HEK293T (cell line): ENCODE measurements at regions not wholly inside any gene's neighbourhood (a gene's known extent, or its start where the extent isn't known, plus 50 kb on each side); places are given as distances from the start of the nearest gene placed in this dataset.

Experiments used
- CTCF ChIA-PET: fragments of 350-600 bp; formaldehyde crosslinking; extraction: SDS; loops from one replicate; lab custom pipeline; 2021; ENCODE audit warnings: antibody characterized with exemption, inconsistent platforms; lab: Yijun Ruan, JAX
- POLR2A ChIA-PET: fragments of 350-600 bp; formaldehyde crosslinking; extraction: SDS; loops from one replicate; lab custom pipeline; 2020; ENCODE audit warnings: antibody characterized with exemption, inconsistent platforms; lab: Yijun Ruan, JAX
- DNase-seq: peaks from one replicate; pipeline ENCODE4 v3.0.0; 2012; ENCODE audit warnings: mixed read lengths; ENCODE audit errors: extremely low spot score
- ARNT ChIP-seq: fragments of 450-650 bp; IDR thresholded peaks from 2 replicates; pipeline ENCODE4 v1.6.1; 2017; ENCODE audit warnings: mild to moderate bottlenecking
- BHLHE40 ChIP-seq: fragments of 450-650 bp; IDR thresholded peaks from 2 replicates; pipeline ENCODE4 v1.6.1; 2016; ENCODE audit warnings: mild to moderate bottlenecking, moderate library complexity, borderline replicate concordance
- CTBP1 ChIP-seq: fragments of 450-650 bp; IDR thresholded peaks from 2 replicates; pipeline ENCODE4 v1.6.1; 2016; ENCODE audit warnings: borderline replicate concordance
- ELF4 ChIP-seq: fragments of 450-650 bp; IDR thresholded peaks from 2 replicates; pipeline ENCODE4 v1.6.1; 2017; ENCODE audit warnings: antibody characterized with exemption
- FOXA1 ChIP-seq: fragments of 450-650 bp; IDR thresholded peaks from 2 replicates; pipeline ENCODE4 v1.6.1; 2016; ENCODE audit warnings: mild to moderate bottlenecking
- FOXK2 ChIP-seq: fragments of 450-650 bp; IDR thresholded peaks from 2 replicates; pipeline ENCODE4 v1.6.1; 2016; ENCODE audit warnings: mild to moderate bottlenecking
- FOXM1 ChIP-seq: fragments of 450-650 bp; IDR thresholded peaks from 2 replicates; pipeline ENCODE4 v1.6.1; 2017; ENCODE audit warnings: mild to moderate bottlenecking, borderline replicate concordance
- HDGF ChIP-seq: fragments of 450-650 bp; IDR thresholded peaks from 2 replicates; pipeline ENCODE4 v1.6.1; 2017; ENCODE audit warnings: antibody characterized with exemption, borderline replicate concordance
- L3MBTL2 ChIP-seq: fragments of 450-650 bp; conservative IDR thresholded peaks from 2 replicates; pipeline ENCODE4 v1.6.1; 2016; ENCODE audit warnings: mild to moderate bottlenecking
- LEF1 ChIP-seq: fragments of 450-650 bp; IDR thresholded peaks from 2 replicates; pipeline ENCODE4 v1.6.1; 2017; ENCODE audit warnings: mild to moderate bottlenecking, borderline replicate concordance
- NFRKB ChIP-seq: fragments of 450-650 bp; IDR thresholded peaks from 2 replicates; pipeline ENCODE4 v1.6.1; 2016; ENCODE audit warnings: mild to moderate bottlenecking, moderate library complexity
- PKNOX1 ChIP-seq: fragments of 450-650 bp; IDR thresholded peaks from 2 replicates; pipeline ENCODE4 v1.6.1; 2016
- SP1 ChIP-seq: fragments of 450-650 bp; IDR thresholded peaks from 2 replicates; pipeline ENCODE4 v1.6.1; 2017
- SUZ12 ChIP-seq: fragments of 450-650 bp; IDR thresholded peaks from 2 replicates; pipeline ENCODE4 v1.6.1; 2016; ENCODE audit warnings: mild to moderate bottlenecking
- TARDBP ChIP-seq: fragments of 450-650 bp; IDR thresholded peaks from 2 replicates; pipeline ENCODE4 v1.6.1; 2016
- ZNF384 ChIP-seq: fragments of 450-650 bp; IDR thresholded peaks from 2 replicates; pipeline ENCODE4 v1.6.1; 2016

GRCh38 chr5:1975898-1976765 is 93.4 kb upstream of the IRX4 start:
- DNase-seq: no peak
- POLR2A ChIA-PET: no interaction called here
- no peak for TF ChIP-seq TARDBP
- no peak for TF ChIP-seq L3MBTL2
- no peak for TF ChIP-seq LEF1
- TF ChIP-seq NFRKB: no peak
- no peak for TF ChIP-seq FOXK2
- no peak for TF ChIP-seq CTBP1
- no peak for TF ChIP-seq ARNT
- no peak for TF ChIP-seq ELF4
- no peak for TF ChIP-seq SP1
- TF ChIP-seq PKNOX1: no peak
- no peak for TF ChIP-seq FOXA1
- no peak for TF ChIP-seq BHLHE40
- TF ChIP-seq HDGF: no peak
- no peak for TF ChIP-seq FOXM1
- no peak for TF ChIP-seq SUZ12
- no peak for TF ChIP-seq ZNF384

DNA sequence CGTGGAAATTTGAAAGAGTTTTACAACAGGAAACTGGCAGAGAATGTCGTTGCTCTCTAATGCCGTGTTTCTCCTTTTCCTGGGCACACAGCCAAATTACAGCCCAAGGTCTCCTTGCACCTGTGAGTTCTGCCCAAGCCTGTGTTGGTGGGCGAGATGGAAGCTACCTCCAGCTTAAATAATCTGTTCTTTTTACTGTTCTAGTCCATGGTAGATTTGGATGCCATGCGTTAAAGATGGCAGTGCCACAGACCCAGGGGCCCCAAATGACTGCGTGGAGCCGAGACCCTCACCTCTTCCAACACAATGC is 92.6 kb upstream of the IRX4 start:
- POLR2A ChIA-PET: no interaction called here
- CTCF ChIA-PET: no interaction called here
- DNase-seq: no peak
- TF ChIP-seq CTBP1: no peak
- TF ChIP-seq SP1: no peak
- TF ChIP-seq HDGF: no peak
- TF ChIP-seq ELF4: no peak
- no peak for TF ChIP-seq LEF1
- no peak for TF ChIP-seq BHLHE40
- TF ChIP-seq PKNOX1: no peak
- TF ChIP-seq FOXA1: no peak
- no peak for TF ChIP-seq FOXK2

More at GRCh38 chr5:1975898-1976765, 93.4 kb upstream of the IRX4 start:
- CTCF ChIA-PET: no interaction called here

DNA sequence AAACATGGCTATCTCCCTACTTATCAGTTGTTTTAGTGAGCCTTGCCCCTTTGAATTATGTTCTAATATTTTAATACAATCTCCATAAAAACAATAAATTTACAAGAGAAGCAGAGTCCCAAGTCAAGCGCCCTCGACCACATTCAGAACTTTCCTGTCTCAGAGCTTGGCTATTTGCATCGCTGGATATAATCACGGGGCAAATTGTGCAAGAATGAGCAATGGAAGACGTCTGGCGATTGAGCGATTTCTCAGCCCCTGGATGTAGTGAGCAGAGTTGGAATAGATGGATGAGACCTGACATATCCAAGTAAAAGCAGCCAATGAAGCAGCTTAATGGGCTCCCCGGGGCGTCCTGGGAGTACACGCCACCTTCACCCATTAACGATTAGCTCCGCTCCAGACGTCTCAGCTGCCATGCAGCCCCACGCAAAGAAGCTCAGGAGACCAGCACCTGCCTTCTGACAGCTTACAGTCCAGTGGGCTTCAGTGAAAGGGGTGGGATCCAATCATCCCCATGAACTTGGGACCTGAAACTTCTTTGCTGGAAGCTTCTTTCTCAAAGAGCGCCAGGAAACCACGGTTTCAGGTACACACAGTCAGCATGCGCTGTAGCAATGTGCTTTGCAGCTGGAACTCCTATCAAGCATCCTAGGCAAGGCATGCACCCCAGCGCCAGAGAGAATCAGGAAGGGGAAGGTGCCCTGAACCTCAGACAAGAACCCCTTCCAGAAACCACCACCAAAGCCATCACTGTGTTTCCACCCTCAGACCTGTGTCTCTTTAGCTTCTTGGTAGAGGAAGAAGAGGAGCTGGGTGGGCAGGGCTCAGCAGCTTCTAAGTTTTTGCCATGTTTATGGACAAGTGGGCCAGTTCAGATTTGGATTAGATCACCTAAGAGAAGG is 92.0 kb upstream of the IRX4 start:
- CTCF ChIA-PET: no interaction called here
- POLR2A ChIA-PET: no interaction called here
- TF ChIP-seq ARNT (no peak), CTBP1 (no peak), PKNOX1 (no peak), ZNF384 (no peak), SUZ12 (no peak), SP1 (no peak), FOXA1 (no peak), BHLHE40 (no peak), HDGF (no peak)
- no peak for DNase-seq

DNA sequence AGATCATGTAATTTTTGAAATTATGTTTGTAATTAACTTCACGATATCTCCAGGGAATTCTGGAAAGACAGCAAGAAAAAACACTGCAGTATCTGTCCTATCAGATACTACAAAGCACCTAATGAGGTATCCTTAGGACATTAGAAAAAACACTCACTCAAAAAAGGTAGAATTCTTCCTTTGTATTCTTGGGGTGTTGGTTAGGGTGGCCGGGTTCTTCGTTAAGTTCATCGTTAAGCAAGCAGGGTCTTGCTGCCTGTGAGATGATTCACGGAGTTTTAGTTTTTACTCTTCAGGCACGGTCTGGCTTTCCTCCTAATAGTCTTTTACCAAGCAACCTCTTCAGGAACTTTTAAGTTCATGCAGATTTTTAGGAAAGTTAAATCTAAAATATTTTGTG is 91.4 kb upstream of the IRX4 start:
- TF ChIP-seq ELF4: no peak
- no peak for TF ChIP-seq L3MBTL2
- TF ChIP-seq FOXK2: no peak
- no peak for TF ChIP-seq BHLHE40
- TF ChIP-seq FOXM1: no peak
- no peak for TF ChIP-seq FOXA1
- TF ChIP-seq SUZ12: no peak
- no peak for TF ChIP-seq SP1
- TF ChIP-seq HDGF: no peak
- no peak for TF ChIP-seq LEF1
- TF ChIP-seq PKNOX1: no peak
- no peak for TF ChIP-seq ARNT
- TF ChIP-seq NFRKB: no peak
- TF ChIP-seq ZNF384: no peak
- no peak for TF ChIP-seq TARDBP
- no peak for TF ChIP-seq CTBP1
- no peak for DNase-seq
- ChIA-PET POLR2A (no interaction called here), CTCF (no interaction called here)

GRCh38 chr5:1973391-1974013 is 90.8 kb upstream of the IRX4 start:
- no peak for DNase-seq
- ChIA-PET POLR2A (no interaction called here), CTCF (no interaction called here)
- no peak for TF ChIP-seq TARDBP
- no peak for TF ChIP-seq ARNT
- no peak for TF ChIP-seq ELF4
- no peak for TF ChIP-seq CTBP1
- TF ChIP-seq FOXA1: no peak
- 0 out of 2 replicates have a peak, but pooled peaks have one; percentile 24 for TF ChIP-seq SUZ12
- no peak for TF ChIP-seq NFRKB
- no peak for TF ChIP-seq ZNF384
